Type B pancreatic cell (in vitro differentiated cells): ENCODE measurements at regions not wholly inside any gene's neighbourhood (a gene's known extent, or its start where the extent isn't known, plus 50 kb on each side); places are given as distances from the start of the nearest gene placed in this dataset.

Experiments
- DNase-seq: peaks from one replicate; pipeline ENCODE4 v3.0.0; 2021; ENCODE audit warnings: mixed read lengths; ENCODE audit not compliant: unreplicated experiment; ENCODE audit errors: extremely low spot score
- H3K27ac Mint-ChIP-seq: 2 replicates; pipeline ENCODE4 v1.8.0; 2021; ENCODE audit warnings: mild to moderate bottlenecking, mixed read lengths
- H3K27me3 Mint-ChIP-seq: 2 replicates; pipeline ENCODE4 v1.8.0; 2021; ENCODE audit warnings: mixed read lengths
- H3K36me3 Mint-ChIP-seq: 2 replicates; pipeline ENCODE4 v1.8.0; 2021; ENCODE audit warnings: mixed read lengths
- H3K4me1 Mint-ChIP-seq: one replicate; pipeline ENCODE4 v1.8.0; 2021; ENCODE audit warnings: mixed read lengths; ENCODE audit not compliant: unreplicated experiment
- H3K4me3 Mint-ChIP-seq: 2 replicates; pipeline ENCODE4 v1.8.0; 2021; ENCODE audit warnings: mild to moderate bottlenecking, mixed read lengths
- H3K9me3 Mint-ChIP-seq: 2 replicates; pipeline ENCODE4 v1.8.0; 2021; ENCODE audit warnings: mixed read lengths
- CTCF ChIP-seq: fragments of 200-600 bp; sonication (generic); conservative IDR thresholded peaks from 2 replicates; pipeline ENCODE4 v1.5.0; 2021; ENCODE audit warnings: antibody characterized with exemption, mild to moderate bottlenecking

- no peak overlapping the region for H3K27ac Mint-ChIP-seq
- DNase-seq, result no peak
- no peak overlapping the region for H3K4me3 Mint-ChIP-seq
- peaks cover 11% of the 10 kb centered on the region for H3K27me3 Mint-ChIP-seq
- H3K36me3 Mint-ChIP-seq, result no peaks in the 10 kb centered on the region
- no peaks in the 10 kb centered on the region for H3K9me3 Mint-ChIP-seq
- TF ChIP-seq CTCF, result no peak
- peaks cover 28% of the 10 kb centered on the region for H3K4me1 Mint-ChIP-seq
Observed at GRCh38 chr6:156599366-156599765, 177.8 kb upstream of the ARID1B start.

- DNase-seq, result no peak
- TF ChIP-seq CTCF, result no peak
- H3K9me3 Mint-ChIP-seq, result no peaks in the 10 kb centered on the region
- no peaks in the 10 kb centered on the region for H3K36me3 Mint-ChIP-seq
- no peak overlapping the region for H3K4me3 Mint-ChIP-seq
- peaks cover 28% of the 10 kb centered on the region for H3K4me1 Mint-ChIP-seq
- no peak overlapping the region for H3K27ac Mint-ChIP-seq
- peaks cover 11% of the 10 kb centered on the region for H3K27me3 Mint-ChIP-seq
Observed at GRCh38 chr6:156598855-156599180, 178.4 kb upstream of the ARID1B start.

- Mint-ChIP-seq H3K27me3 (peaks cover 11% of the 10 kb centered on the region), H3K9me3 (no peaks in the 10 kb centered on the region), H3K4me1 (peaks cover 28% of the 10 kb centered on the region), H3K27ac (no peak overlapping the region), H3K36me3 (no peaks in the 10 kb centered on the region), H3K4me3 (no peak overlapping the region)
- DNase-seq, result no peak
- no peak for TF ChIP-seq CTCF
Observed at GRCh38 chr6:156598071-156598854, 178.9 kb upstream of the ARID1B start.

- H3K4me1 Mint-ChIP-seq, result peaks cover 28% of the 10 kb centered on the region
- no peak overlapping the region for H3K27ac Mint-ChIP-seq
Observed at GRCh38 chr6:156597095-156597494, 180.1 kb upstream of the ARID1B start.

GRCh38 chr6:156595476-156595875 lies 181.7 kb upstream of the ARID1B start:
- H3K4me1 Mint-ChIP-seq, result peaks cover 28% of the 10 kb centered on the region
- no peak overlapping the region for H3K27ac Mint-ChIP-seq
- TF ChIP-seq CTCF, result no peak
- H3K4me3 Mint-ChIP-seq, result no peak overlapping the region
- no peaks in the 10 kb centered on the region for H3K9me3 Mint-ChIP-seq
- no peaks in the 10 kb centered on the region for H3K36me3 Mint-ChIP-seq
- peaks cover 11% of the 10 kb centered on the region for H3K27me3 Mint-ChIP-seq
- no peak for DNase-seq

More at GRCh38 chr6:156597095-156597494, 180.1 kb upstream of the ARID1B start:
- no peaks in the 10 kb centered on the region for H3K9me3 Mint-ChIP-seq
- no peak for DNase-seq
- H3K4me3 Mint-ChIP-seq, result no peak overlapping the region
- H3K27me3 Mint-ChIP-seq, result peaks cover 11% of the 10 kb centered on the region
- TF ChIP-seq CTCF, result no peak
- H3K36me3 Mint-ChIP-seq, result no peaks in the 10 kb centered on the region

GRCh38 chr6:156593893-156594292 lies 183.3 kb upstream of the ARID1B start:
- peaks cover 11% of the 10 kb centered on the region for H3K27me3 Mint-ChIP-seq

More at GRCh38 chr6:156593893-156594292, 183.3 kb upstream of the ARID1B start:
- peaks cover 14% of the 10 kb centered on the region for H3K4me1 Mint-ChIP-seq
- no peak overlapping the region for H3K4me3 Mint-ChIP-seq
- no peak for DNase-seq
- H3K9me3 Mint-ChIP-seq, result no peaks in the 10 kb centered on the region
- H3K36me3 Mint-ChIP-seq, result no peaks in the 10 kb centered on the region
- TF ChIP-seq CTCF, result no peak
- no peak overlapping the region for H3K27ac Mint-ChIP-seq
